Stomach (tissue), 8 donors: ENCODE measurements at regions not wholly inside any gene's neighbourhood (a gene's known extent, or its start where the extent isn't known, plus 50 kb on each side); places are given as distances from the start of the nearest gene placed in this dataset.
A peak's percentile ranks its signal among the peaks of the same experiment; 100 is the strongest.

Source experiments
- DNase-seq, 2 donors: peaks; one replicate each; pipeline versions ENCODE4 v3.0.0 to v3.0.0-alpha.2; 2013 to 2019
- H3K27ac ChIP-seq, 5 donors: fragments of 200-600 bp in 4 of 5; sonication (generic) in 4 of 5; one replicate each; pipeline ENCODE4 v1.5.1; 2013 to 2019; ENCODE audit warnings: mild to moderate bottlenecking in 1 of 5, moderate library complexity in 1 of 5
- H3K27me3 ChIP-seq, 3 donors: fragments of 200-600 bp; sonication (generic); one replicate each; pipeline ENCODE4 v1.5.1; 2017 to 2019; ENCODE audit warnings: mixed run types in 1 of 3
- H3K36me3 ChIP-seq, 4 donors: fragments of 200-600 bp; sonication (generic); 1 replicate in 3 of 4; 2 replicates in 1 of 4; pipeline ENCODE4 v1.5.1; 2016 to 2019
- H3K4me1 ChIP-seq, 4 donors: fragments of 200-600 bp; sonication (generic); one replicate each; pipeline ENCODE4 v1.5.1; 2016 to 2019
- H3K4me3 ChIP-seq, 4 donors: fragments of 200-600 bp; sonication (generic) in 3 of 4; one replicate each; pipeline ENCODE4 v1.5.1; 2016 to 2019; ENCODE audit warnings: mild to moderate bottlenecking in 1 of 4
- H3K9me3 ChIP-seq, 4 donors: fragments of 200-600 bp; sonication (generic); one replicate each; pipeline ENCODE4 v1.5.1; 2016 to 2019
- CTCF ChIP-seq, 7 experiments: fragments of 450-650 bp in 4 of 7; fragments of 200-600 bp in 3 of 7; sonication (generic) in 3 of 7; IDR thresholded peaks; one replicate each; pipeline ENCODE4 v1.5.1; 2016 to 2019; ENCODE audit warnings: antibody characterized with exemption in 7 of 7, control low read depth in 2 of 7, mild to moderate bottlenecking in 1 of 7
- EP300 ChIP-seq: sonication (generic); formaldehyde crosslinking; IDR thresholded peaks from one replicate; pipeline ENCODE4 v1.6.1; 2017; ENCODE audit warnings: antibody characterized with exemption
- POLR2A ChIP-seq, 4 donors: fragments of 450-650 bp; IDR thresholded peaks; one replicate each; pipeline ENCODE4 v1.6.1; 2016; ENCODE audit warnings: antibody characterized with exemption in 4 of 4, control low read depth in 2 of 4, mild to moderate bottlenecking in 1 of 4, moderate library complexity in 1 of 4
- POLR2AphosphoS5 ChIP-seq, 3 donors: sonication (generic); formaldehyde crosslinking; IDR thresholded peaks; one replicate each; pipeline ENCODE4 v1.6.1; 2016; ENCODE audit warnings: antibody characterized with exemption in 3 of 3
- WGBS, 5 donors: extraction: QIAGEN DNeasy Blood & Tissue Kit in 3 of 5; methylation state at CpG; one replicate each; pipeline versions ENCODE4 v1.1.5 to v1.1.7; 2013 to 2018; 5-methylcytosine and 5-hydroxymethylcytosine counted together
- intact Hi-C: fragments of 100-400 bp; cut with DNase I; formaldehyde crosslinking; loops from one replicate; pipeline ENCODE4 v1.15.1; 2023; ENCODE audit warnings: low total_unique reads
- donor health status: healthy with polysubstance abuse.
- donor health status: Bipolar disorder and iron deficiency.
- donor health status: healthy.

- no peak overlapping the region for H3K4me3 ChIP-seq
- TF ChIP-seq POLR2A (IDR thresholded peaks at IDR 0.05), result no peak
- TF ChIP-seq POLR2AphosphoS5 (IDR thresholded peaks at IDR 0.05), result no peak
- TF ChIP-seq CTCF (IDR thresholded peaks at IDR 0.05), result no peak
- DNase-seq, result peak in 1 of 2 donors; percentile 21
- intact Hi-C loops, result no loop called here
- no peaks in the 10 kb centered on the region for H3K27me3 ChIP-seq
- peaks cover 0 to 3% (median 0%) of the 10 kb centered on the region in 4 donors for H3K9me3 ChIP-seq
- WGBS, 5 donors, result 33 to 62% (median 54%) methylated on average over 3 of the region's 3 CpGs
- H3K4me1 ChIP-seq, result peaks cover 0 to 18% (median 8%) of the 10 kb centered on the region in 4 donors
- no peaks in the 10 kb centered on the region for H3K36me3 ChIP-seq
- peak overlapping the region in 1 of 5 donors; percentile 36 for H3K27ac ChIP-seq
Measured at GRCh38 chr7:138258197-138258559, 181.9 kb downstream of the AKR1D1 start.

DNA sequence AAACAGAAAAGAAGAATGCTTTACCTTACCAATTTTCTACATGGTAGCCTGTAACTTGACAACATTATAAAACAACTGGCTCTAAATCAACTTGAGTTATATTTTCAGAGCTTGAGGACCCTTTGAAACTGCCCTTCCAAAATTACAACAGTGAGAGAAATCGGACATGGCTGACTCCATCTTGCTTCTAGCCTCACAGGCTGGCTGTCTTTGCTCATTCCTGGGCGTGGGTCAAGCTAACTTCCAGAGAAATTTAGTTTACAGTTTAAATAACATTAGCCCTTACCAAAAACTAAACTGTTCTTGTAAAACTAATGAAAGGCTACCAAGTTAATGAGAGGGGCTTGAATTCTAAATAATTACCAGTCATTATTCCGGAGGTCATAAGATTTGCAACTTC is 183.4 kb downstream of the AKR1D1 start:
- TF ChIP-seq POLR2A (IDR thresholded peaks at IDR 0.05) (no peak), POLR2AphosphoS5 (IDR thresholded peaks at IDR 0.05) (no peak), CTCF (IDR thresholded peaks at IDR 0.05) (no peak)

DNA sequence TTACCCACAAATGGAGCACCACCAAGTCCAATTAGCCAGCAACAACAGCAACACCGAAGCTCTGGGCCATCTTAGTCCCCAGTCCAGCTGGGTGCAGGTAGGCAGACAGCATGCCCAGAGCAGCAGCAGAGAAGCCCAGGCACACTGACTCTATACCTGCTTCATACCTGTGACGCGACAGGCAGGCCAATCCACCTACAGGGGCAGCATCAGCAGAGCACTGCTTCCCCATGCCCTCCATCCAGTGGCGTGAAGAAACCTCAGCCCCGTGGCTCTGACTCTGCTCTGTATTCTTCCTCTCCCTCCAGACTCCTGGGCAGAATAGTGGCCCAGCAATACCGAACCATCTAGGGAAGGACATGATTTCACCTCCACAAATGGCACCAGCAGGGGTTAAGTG is 191.7 kb downstream of the AKR1D1 start:
- no peaks in the 10 kb centered on the region for H3K27me3 ChIP-seq
- DNase-seq, result no peak
- no peaks in the 10 kb centered on the region for H3K4me1 ChIP-seq
- no peak for TF ChIP-seq EP300
- no peak for TF ChIP-seq POLR2AphosphoS5 (IDR thresholded peaks at IDR 0.05)
- no peak for TF ChIP-seq CTCF (IDR thresholded peaks at IDR 0.05)
- no peak for TF ChIP-seq POLR2A (IDR thresholded peaks at IDR 0.05)
- no peak overlapping the region for H3K27ac ChIP-seq
- H3K36me3 ChIP-seq, result no peaks in the 10 kb centered on the region
- no peak overlapping the region for H3K4me3 ChIP-seq
- H3K9me3 ChIP-seq, result peaks cover 0 to 8% (median 0%) of the 10 kb centered on the region in 4 donors
- WGBS, 5 donors, result 80 to 95% (median 92%) methylated on average over 5 to 6 of the region's 6 CpGs
- intact Hi-C loops, result no loop called here

More for the DNA sequence above, 183.4 kb downstream of the AKR1D1 start:
- WGBS, 5 donors, result 80 to 92% (median 85%) methylated on average over 3 of the region's 3 CpGs
- no peaks in the 10 kb centered on the region for H3K27me3 ChIP-seq
- intact Hi-C loops, result no loop called here
- peaks cover 0 to 18% (median 8%) of the 10 kb centered on the region in 4 donors for H3K4me1 ChIP-seq
- H3K4me3 ChIP-seq, result no peak overlapping the region
- no peaks in the 10 kb centered on the region for H3K36me3 ChIP-seq
- H3K9me3 ChIP-seq, result peaks cover 0 to 3% (median 0%) of the 10 kb centered on the region in 4 donors
- H3K27ac ChIP-seq, result peak overlapping the region in 1 of 5 donors; percentile 18
- no peak for DNase-seq

GRCh38 chr7:138276891-138277290 is 183.2 kb upstream of the TRIM24 start:
- intact Hi-C loops, result no loop called here
- no peaks in the 10 kb centered on the region for H3K27me3 ChIP-seq
- no peak overlapping the region for H3K4me3 ChIP-seq
- DNase-seq, result no peak
- no peak for TF ChIP-seq EP300
- TF ChIP-seq POLR2AphosphoS5 (IDR thresholded peaks at IDR 0.05), result no peak
- no peak for TF ChIP-seq POLR2A (IDR thresholded peaks at IDR 0.05)
- TF ChIP-seq CTCF (IDR thresholded peaks at IDR 0.05), result no peak
- H3K9me3 ChIP-seq, result peaks cover 0 to 9% (median 0%) of the 10 kb centered on the region in 4 donors
- H3K4me1 ChIP-seq, result no peaks in the 10 kb centered on the region
- no peaks in the 10 kb centered on the region for H3K36me3 ChIP-seq
- no peak overlapping the region for H3K27ac ChIP-seq
